ENCODE measurements at regions not wholly inside any gene's neighbourhood (a gene's known extent, or its start where the extent isn't known, plus 50 kb on each side); places are given as distances from the start of the nearest gene placed in this dataset.
"Not testable (repeated sequence)": the region's sequence is repeated elsewhere in the genome, so short reads cannot be mapped to it uniquely, and the experiment has no call there.

DNA sequence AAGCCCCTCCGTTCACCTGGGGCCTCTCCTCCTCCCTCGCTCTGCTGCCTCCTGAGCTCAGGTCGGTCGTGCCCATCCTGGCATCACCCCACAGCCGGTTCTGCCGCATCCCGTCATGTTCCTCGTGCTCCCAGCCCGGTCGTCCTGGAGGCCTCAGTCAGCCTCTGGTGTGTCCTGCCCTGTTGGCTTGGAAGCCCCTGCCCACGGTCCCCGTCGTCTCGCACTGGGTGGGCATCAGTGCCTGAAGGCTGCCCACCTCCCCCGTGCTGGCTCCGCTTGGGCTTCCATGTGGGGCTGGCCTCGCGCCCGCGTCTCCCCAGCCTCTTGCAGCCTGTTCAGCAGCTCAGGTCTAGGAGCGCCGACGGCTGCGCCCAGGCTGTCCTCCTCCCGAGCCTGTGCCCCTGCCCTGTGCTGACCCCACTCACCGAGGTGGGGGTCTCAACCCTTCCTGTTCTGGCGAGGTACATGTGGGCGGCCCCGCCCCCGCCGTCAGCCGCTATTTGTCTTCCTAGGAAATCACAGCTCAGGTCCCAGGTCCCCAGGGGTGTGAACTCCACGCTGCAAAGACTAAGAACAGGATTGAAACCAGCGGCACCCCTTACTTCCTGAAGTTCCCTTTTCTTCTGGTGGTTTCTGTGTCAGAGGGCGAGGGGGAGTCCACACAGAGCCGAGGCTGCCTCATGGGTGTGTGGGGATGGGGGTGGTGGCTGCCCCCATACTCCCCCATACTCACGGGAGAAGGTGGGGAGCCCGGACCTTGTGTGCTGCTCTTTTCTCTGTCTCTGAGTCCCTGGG is 102.9 kb downstream of the TMEM121 start:
- TF ChIP-seq EZH2phosphoT487 (IDR thresholded peaks at IDR 0.05; ENCODE audit: insufficient read depth, low read depth); EZH2 (IDR thresholded peaks at IDR 0.05; ENCODE audit: insufficient read depth, poor library complexity, severe bottlenecking): not testable (repeated sequence)
